Smooth muscle cell (in vitro differentiated cells): ENCODE measurements at regions not wholly inside any gene's neighbourhood (a gene's known extent, or its start where the extent isn't known, plus 50 kb on each side); places are given as distances from the start of the nearest gene placed in this dataset.

Experiments
- DNase-seq: peaks from one replicate; lab custom pipeline; 2025; ENCODE audit not compliant: unreplicated experiment; lab: John Stamatoyannopoulos, UW
- H2AFZ ChIP-seq: fragments of 200-600 bp; sonication (generic); 2 replicates; pipeline ENCODE4 v1.6.0; 2016; ENCODE audit warnings: antibody characterized with exemption, low read depth, mild to moderate bottlenecking
- H3F3A ChIP-seq: fragments of 200-600 bp; sonication (generic); 2 replicates; pipeline ENCODE4 v1.6.0; 2017; ENCODE audit warnings: antibody characterized with exemption, low read depth
- H3K27ac ChIP-seq: fragments of 200-600 bp; sonication (generic); 2 replicates; pipeline ENCODE4 v1.5.1; 2016; ENCODE audit warnings: low read depth, mild to moderate bottlenecking
- H3K27me3 ChIP-seq: fragments of 200-600 bp; sonication (generic); 2 replicates; pipeline ENCODE4 v1.6.1; 2016; ENCODE audit warnings: low read depth, mild to moderate bottlenecking
- H3K36me3 ChIP-seq: fragments of 200-600 bp; sonication (generic); 2 replicates; pipeline ENCODE4 v1.5.1; 2016; ENCODE audit warnings: low read depth
- H3K4me1 ChIP-seq: fragments of 200-600 bp; sonication (generic); 2 replicates; pipeline ENCODE4 v1.5.1; 2016; ENCODE audit warnings: low read depth
- H3K4me2 ChIP-seq: fragments of 200-600 bp; sonication (generic); 2 replicates; pipeline ENCODE4 v1.6.0; 2016; ENCODE audit warnings: mild to moderate bottlenecking
- H3K4me3 ChIP-seq: fragments of 200-600 bp; sonication (generic); 2 replicates; pipeline ENCODE4 v1.5.1; 2016; ENCODE audit warnings: mild to moderate bottlenecking
- H3K79me2 ChIP-seq: fragments of 200-600 bp; sonication (generic); 2 replicates; pipeline ENCODE4 v1.6.0; 2016; ENCODE audit warnings: low read depth, mild to moderate bottlenecking
- H3K9ac ChIP-seq: fragments of 200-600 bp; sonication (generic); 2 replicates; pipeline ENCODE4 v1.6.0; 2016; ENCODE audit warnings: low read depth
- H3K9me3 ChIP-seq: fragments of 200-600 bp; sonication (generic); replicated peaks from 2 replicates; pipeline ENCODE4 v1.5.1; 2016; ENCODE audit warnings: low read depth
- H4K20me1 ChIP-seq: fragments of 200-600 bp; sonication (generic); 2 replicates; pipeline ENCODE4 v1.6.0; 2016; ENCODE audit warnings: low read depth
- WGBS: methylation state at CpG from one replicate; pipeline ENCODE4 v1.1.7; 2016; ENCODE audit warnings: low lambda C conversion rate; 5-methylcytosine and 5-hydroxymethylcytosine counted together
- TF ChIP-seq, protein P1 (sequence below): fragments of 200-600 bp; sonication (generic); IDR thresholded peaks from 2 replicates; pipeline ENCODE4 v1.5.1; 2017; ENCODE audit warnings: borderline replicate concordance, mild to moderate bottlenecking, antibody characterized with exemption; ENCODE audit not compliant: insufficient read depth, poor library complexity, severe bottlenecking

DNA sequence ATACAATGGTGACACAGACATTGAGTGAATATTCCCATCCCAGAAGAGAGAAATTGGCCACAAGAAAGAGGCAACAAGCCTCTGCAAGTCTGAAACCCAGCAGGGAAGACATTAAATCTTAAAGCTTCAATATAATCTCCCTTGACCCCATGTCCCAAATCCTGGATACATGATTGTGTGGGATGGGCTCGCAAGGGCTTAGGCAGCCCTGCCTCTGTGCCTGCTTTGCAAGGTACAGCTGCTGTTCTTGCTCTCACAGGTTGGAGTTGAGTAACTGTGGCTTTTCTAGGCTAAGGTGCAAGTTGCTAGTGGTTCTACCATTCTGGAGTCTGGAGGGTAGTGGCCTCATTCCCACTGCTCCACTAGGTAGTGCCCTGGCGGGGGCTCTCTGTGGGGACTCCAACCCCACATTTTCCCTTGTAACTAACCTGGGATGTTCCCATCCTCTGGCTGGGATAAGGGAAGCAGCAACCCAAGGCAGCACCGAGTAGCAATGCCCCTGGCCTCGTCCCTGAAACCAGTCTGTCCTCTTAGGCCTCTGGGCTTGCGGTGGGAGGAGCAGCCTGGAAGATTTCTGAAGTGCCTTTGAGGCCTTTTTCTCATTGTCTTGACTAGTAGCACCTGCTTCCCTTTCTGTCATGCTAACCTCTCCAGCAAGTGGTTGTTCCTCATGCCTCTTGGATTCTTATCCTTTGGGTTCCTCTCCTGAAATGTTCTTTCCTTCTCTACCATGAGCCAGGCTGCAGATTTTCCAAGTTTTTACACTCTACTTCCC lies 90.0 kb downstream of the FAM174B start:
- Histone ChIP-seq H3K9me3 (no peaks in the 10 kb centered on the region), H3K4me3 (no peak overlapping the region), H3K27ac (no peak overlapping the region), H3K27me3 (no peaks in the 10 kb centered on the region), H3K4me2 (no peak overlapping the region), H4K20me1 (no peaks in the 10 kb centered on the region), H3K4me1 (no peaks in the 10 kb centered on the region), H2AFZ (no peak overlapping the region), H3F3A (no peaks in the 10 kb centered on the region), H3K79me2 (no peaks in the 10 kb centered on the region), H3K36me3 (no peaks in the 10 kb centered on the region), H3K9ac (no peak overlapping the region)
- 86% methylated on average over 5 of the region's 5 CpGs for WGBS
- TF ChIP-seq, protein P1, sequence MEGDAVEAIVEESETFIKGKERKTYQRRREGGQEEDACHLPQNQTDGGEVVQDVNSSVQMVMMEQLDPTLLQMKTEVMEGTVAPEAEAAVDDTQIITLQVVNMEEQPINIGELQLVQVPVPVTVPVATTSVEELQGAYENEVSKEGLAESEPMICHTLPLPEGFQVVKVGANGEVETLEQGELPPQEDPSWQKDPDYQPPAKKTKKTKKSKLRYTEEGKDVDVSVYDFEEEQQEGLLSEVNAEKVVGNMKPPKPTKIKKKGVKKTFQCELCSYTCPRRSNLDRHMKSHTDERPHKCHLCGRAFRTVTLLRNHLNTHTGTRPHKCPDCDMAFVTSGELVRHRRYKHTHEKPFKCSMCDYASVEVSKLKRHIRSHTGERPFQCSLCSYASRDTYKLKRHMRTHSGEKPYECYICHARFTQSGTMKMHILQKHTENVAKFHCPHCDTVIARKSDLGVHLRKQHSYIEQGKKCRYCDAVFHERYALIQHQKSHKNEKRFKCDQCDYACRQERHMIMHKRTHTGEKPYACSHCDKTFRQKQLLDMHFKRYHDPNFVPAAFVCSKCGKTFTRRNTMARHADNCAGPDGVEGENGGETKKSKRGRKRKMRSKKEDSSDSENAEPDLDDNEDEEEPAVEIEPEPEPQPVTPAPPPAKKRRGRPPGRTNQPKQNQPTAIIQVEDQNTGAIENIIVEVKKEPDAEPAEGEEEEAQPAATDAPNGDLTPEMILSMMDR = no peak
- no peak for DNase-seq

DNA sequence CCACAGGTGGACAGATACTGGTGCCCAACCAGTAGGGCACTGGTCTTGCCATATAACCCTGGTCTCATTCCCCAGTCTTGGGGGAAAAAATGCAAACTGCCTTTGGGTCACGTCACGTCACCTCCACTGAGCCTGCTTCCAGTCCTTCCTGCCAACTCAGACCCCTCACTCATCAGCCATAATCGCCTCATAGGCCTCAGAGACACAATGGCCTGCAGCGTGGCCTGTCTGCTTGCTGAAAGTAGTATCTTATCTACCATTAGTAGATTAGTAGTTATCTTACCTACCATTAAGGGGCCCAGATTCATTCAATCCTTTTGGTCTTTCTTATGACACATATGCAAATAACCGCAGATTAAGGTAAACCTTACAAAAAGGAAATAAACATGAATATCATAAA lies 93.8 kb downstream of the FAM174B start:
- no peaks in the 10 kb centered on the region for H3K79me2 ChIP-seq
- no peaks in the 10 kb centered on the region for H3F3A ChIP-seq
- no peaks in the 10 kb centered on the region for H3K4me1 ChIP-seq
- no peak overlapping the region for H2AFZ ChIP-seq
- no peak overlapping the region for H3K4me2 ChIP-seq
- H3K27me3 ChIP-seq = no peaks in the 10 kb centered on the region
- H4K20me1 ChIP-seq = no peaks in the 10 kb centered on the region
- no peak overlapping the region for H3K27ac ChIP-seq
- no peaks in the 10 kb centered on the region for H3K9me3 ChIP-seq
- TF ChIP-seq, protein P1 = no peak
- H3K36me3 ChIP-seq = no peaks in the 10 kb centered on the region
- no peak overlapping the region for H3K4me3 ChIP-seq
- no peak overlapping the region for H3K9ac ChIP-seq
- no peak for DNase-seq
- 86% methylated on average over 5 of the region's 5 CpGs for WGBS

DNA sequence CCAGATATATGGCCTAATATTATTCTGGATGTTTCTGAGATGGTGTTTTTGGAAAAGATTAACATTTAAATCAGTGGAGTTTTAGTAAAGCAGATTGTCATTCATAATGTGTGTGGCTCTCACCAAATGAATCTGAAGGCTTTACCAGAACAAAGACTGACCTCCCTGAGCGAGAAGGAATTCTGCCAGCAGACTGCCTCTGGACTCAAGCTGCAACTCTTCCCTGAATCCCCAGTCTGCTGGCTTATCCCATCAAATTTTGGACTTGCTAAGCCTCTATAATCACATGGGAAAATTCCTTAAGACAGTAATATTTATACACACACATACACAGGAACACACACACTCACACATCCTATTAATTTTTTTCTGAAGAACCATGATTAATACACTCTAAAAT lies 102.3 kb downstream of the FAM174B start:
- no peaks in the 10 kb centered on the region for H3K4me1 ChIP-seq
- H4K20me1 ChIP-seq = no peaks in the 10 kb centered on the region
- WGBS = 78% methylated on average over 1 of the region's 1 CpG
- no peaks in the 10 kb centered on the region for H3K27me3 ChIP-seq
- TF ChIP-seq, protein P1 = no peak
- H3F3A ChIP-seq = no peaks in the 10 kb centered on the region
- no peak overlapping the region for H3K27ac ChIP-seq
- no peaks in the 10 kb centered on the region for H3K79me2 ChIP-seq
- no peak overlapping the region for H3K9ac ChIP-seq
- no peaks in the 10 kb centered on the region for H3K9me3 ChIP-seq
- no peak for DNase-seq
- no peak overlapping the region for H3K4me2 ChIP-seq
- H2AFZ ChIP-seq = no peak overlapping the region
- no peaks in the 10 kb centered on the region for H3K36me3 ChIP-seq
- no peak overlapping the region for H3K4me3 ChIP-seq

DNA sequence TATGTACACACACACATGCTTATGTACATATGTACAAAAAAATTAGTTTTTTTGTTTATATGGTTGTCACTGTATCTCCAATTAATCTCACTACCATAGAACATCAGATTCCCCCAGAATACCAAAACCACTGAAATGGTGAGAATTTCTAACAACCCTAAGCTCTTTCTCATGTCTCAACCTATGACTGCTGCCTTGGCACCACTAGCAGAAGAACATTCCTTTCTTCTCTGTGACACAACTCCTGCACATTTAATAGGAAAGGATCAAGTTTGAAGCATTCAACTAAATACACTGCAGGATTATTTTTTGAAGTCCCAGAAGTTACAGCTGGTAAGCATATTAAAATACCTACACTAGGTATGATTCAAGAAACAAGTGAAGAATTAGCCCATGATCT lies 109.6 kb downstream of the FAM174B start:
- Histone ChIP-seq H3K4me3 (no peak overlapping the region), H3K36me3 (no peaks in the 10 kb centered on the region), H4K20me1 (no peaks in the 10 kb centered on the region), H3K9ac (no peak overlapping the region), H3K27me3 (no peaks in the 10 kb centered on the region), H3K4me1 (no peaks in the 10 kb centered on the region), H3K9me3 (no peaks in the 10 kb centered on the region), H2AFZ (no peak overlapping the region), H3K4me2 (no peak overlapping the region), H3K27ac (no peak overlapping the region), H3K79me2 (no peaks in the 10 kb centered on the region), H3F3A (no peaks in the 10 kb centered on the region)
- no peak for DNase-seq
- TF ChIP-seq, protein P1 = no peak
